HG03342 (cell line): ENCODE measurements at regions not wholly inside any gene's neighbourhood (a gene's known extent, or its start where the extent isn't known, plus 50 kb on each side); places are given as distances from the start of the nearest gene placed in this dataset.

Source experiments
- ATAC-seq: cut with Tn5 transposase; IDR thresholded peaks from one replicate; pipeline ENCODE4 v1.9.1; 2021; ENCODE audit warnings: mild to moderate bottlenecking, moderate library complexity; ENCODE audit not compliant: unreplicated experiment

DNA sequence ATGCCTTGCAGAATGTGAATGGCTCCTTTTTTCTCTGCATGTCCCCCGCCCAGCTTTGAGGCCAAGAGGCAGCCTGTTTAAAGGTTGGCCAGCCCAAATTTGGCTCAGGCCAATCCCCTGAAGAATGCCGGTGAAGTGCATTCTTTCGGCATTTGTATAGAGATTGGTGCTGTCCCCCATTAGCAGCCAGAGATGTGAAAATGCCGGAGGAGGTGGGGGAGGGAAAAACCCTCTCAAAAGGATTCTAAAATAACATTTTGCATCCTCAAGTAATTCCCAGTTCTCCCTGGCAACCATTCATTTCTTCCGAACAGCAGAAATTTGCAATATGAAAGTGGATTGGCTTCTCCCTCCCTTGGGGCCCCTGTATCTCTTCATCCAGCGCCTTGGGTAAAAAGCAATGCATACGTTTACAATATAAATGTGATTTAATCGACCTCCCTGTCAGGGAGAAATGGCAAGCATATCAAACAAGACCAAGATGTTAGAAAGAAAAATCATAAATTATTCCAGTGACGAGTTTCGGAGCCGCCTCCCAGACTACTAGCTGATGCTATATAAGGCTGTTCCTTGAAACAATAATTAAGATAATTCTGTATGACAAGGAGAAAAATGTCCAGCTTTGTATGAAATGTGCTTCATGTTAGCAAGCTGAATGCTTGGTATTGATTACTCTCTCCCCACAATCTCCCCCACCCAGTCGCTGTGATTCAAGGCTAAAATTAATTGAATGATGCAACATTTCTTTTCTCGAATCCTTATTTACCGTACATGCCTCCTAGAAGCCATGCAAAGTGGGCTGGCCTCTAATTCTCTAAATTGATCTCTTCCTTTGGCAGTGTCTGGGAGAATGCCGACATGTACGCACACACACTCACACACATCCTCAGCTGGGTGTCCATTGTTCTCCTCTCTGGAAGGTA lies 323.7 kb downstream of the RPS24 start:
- no peak for ATAC-seq

GRCh38 chr10:78358351-78358750 lies 324.7 kb downstream of the RPS24 start:
- no peak for ATAC-seq

DNA sequence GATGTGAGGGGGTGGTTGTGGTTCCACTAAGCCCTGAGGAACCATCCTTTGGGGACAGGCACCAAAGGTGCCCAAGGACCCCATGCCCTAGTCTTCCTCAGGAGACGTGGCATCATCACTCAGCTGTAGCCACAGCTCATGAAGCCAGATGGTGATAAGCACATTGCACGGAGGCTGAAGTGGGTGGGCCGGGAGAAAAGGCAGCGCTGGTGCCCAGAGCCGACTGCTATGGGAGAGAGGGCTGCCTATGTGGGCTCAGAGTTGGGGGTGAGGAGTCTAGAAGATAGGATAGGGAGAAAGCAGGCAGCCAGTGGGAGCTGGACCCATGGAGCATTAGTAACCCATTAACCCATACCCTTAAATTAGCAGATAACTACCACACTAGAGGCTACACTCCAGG lies 325.3 kb downstream of the RPS24 start:
- no peak for ATAC-seq

- ATAC-seq = no peak
These were observed 326.0 kb downstream of the RPS24 start for GRCh38 chr10:78359640-78360091.

- ATAC-seq = no peak
These were observed 326.6 kb downstream of the RPS24 start for GRCh38 chr10:78360284-78360683.

DNA sequence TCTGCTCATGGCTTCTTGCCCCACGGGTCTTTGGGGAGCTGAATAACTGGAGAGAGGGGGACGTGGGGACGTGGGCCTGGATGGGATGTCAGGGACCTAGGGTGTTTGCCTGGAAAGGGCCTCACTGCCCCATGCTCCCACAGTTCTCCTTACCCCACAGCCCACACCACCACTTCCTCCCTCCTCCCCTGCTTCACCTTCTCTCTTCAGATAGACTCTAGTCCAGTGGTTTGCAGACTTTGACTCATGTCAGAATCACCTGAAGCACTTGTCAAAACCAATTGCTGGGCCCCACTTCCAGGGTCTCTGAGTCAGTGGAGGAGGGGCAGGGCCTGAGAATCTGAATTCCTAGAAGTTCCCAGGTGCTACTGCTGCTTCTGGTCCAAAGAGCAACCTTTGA lies 327.4 kb downstream of the RPS24 start:
- no peak for ATAC-seq

DNA sequence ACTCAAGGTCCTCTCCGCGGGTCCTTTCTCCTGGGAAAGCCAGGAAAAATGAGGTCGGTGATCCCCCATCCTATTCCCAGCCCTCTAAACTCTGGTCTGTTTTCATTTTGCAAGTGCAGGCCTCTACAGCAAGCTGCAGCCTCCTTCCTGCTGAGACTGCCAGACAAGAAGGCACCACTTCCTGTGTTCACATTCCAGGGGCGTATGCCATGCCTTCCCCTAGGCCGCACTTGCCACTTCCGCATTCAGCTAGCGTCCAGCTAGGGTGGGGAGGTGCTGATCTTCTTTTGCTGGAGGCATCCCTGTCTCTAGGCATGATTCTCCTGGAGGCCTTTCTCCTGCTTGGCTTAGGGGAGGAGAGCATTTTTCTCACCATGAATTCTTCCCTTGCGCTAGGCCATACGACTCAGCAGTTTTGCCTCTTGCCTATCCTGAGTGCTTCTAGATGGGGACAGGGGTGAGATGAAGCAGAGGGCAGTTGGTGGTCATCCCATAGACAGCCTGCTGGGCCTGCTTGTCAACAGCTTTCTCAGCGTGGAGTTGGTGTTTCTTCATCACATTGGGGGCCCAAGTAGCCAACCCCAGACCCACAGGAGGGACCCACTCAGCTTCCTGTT lies 328.9 kb downstream of the RPS24 start:
- no peak for ATAC-seq

GRCh38 chr10:78363190-78363589 lies 329.5 kb downstream of the RPS24 start:
- no peak for ATAC-seq

GRCh38 chr10:78365694-78366093 lies 332.0 kb downstream of the RPS24 start:
- no peak for ATAC-seq

- no peak for ATAC-seq
These were observed 333.2 kb downstream of the RPS24 start for GRCh38 chr10:78366663-78367411.

DNA sequence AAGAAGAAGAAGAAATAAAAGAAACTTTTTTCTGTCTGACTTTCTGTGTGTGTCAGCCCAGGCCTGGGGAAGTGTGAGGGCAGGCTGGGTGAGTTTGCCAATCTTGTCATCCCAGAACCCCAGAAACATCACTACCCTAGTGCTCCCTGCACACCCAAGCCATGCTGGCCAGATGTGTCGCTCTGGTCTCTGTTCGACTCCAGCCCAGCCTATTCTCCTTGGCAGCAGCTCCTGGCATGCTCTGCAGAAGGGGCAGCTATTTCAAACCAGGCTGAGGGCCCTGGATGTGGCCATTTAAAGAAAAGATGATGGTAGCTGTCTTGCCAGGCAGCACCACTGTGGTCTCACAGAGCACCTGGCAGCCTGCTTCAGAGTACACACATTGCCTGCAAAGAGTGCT lies 334.1 kb downstream of the RPS24 start:
- ATAC-seq = no peak

DNA sequence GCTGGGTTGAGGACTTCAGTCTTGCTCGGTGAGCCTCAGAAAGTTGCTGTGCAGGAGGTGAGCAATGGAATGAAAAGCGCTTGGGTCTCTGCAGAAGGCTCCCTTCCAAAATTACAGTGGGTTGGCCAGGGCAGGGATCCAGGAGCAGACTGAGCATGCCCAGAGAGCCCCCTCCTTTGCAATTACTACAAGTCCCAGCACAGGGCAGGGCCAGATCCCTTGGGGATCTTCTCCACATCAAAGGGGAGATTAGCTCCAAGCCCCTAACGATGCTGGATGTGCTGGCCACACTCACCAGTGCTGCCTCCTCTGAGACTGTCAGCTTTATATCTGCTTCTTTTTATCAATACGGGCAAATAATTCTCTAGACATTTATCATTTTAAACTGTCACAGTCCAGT lies 337.5 kb downstream of the RPS24 start:
- ATAC-seq = no peak

- ATAC-seq = no peak
These were observed 339.1 kb downstream of the RPS24 start for GRCh38 chr10:78372806-78373205.

GRCh38 chr10:78374331-78375028 lies 340.8 kb downstream of the RPS24 start:
- ATAC-seq = no peak

DNA sequence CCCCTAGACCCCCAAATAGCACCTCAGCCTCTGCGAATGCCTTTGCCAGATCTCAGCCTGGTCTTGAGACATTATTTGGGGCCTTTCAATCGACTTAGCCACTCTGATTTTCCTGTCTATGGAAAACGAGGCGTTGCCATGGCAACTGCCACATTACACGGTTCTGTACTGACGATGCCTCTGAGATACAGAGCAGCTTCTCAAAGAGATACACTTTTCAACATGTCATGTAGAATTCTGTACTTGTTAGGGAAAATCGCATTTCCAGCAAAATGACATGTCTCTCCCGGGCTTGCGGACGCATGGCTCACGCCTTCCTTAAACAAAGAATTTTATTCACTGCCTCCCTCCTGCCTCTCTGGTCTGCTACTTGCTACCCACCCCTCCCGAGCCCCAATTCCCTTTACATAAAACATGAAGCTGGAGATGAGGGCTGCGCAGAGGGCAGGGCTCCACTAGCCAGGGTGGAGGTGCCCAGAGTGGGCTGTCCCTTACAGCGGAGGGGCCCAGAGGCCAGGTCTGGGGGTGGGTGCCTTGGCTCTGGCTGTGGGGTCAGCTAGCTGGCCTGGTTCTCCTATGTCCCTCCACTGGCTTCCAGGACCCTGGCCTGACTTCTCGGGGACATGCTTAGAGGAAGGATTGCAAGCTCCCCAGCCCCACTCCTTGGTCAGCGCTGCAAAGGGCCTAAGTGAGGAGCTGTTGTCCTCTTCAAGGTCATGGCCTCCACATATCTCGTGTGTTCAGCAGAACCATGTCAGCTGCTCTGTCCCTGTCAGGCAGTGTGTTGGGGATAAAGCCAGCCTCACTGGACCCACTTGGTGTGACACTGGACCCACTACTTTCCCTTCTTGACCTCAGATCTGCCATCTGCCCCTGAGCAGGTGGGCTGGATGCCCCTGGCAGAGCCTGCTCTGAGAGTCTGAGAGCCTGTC lies 342.5 kb downstream of the RPS24 start:
- ATAC-seq = no peak

DNA sequence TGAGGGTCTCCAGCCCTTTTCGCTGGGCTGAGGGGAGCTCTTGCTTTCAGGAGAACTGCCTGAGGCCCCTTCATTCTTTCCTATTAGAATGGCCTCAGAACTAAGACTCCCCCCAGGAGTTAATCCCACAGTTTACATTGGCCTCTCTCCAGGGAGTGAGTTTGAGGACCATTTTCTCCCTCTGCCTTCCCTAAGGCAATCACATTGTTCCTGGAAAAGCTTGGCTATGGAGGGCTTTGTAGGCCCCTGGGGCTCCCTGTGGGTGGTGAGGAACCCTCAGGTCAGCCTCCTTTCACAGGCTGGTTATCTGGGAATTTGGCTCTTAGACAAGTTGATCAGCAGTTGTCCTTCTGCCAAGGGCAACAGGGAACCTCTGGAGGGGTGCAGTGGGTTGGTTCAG lies 343.7 kb downstream of the RPS24 start:
- ATAC-seq = no peak

- ATAC-seq = no peak
These were observed 344.5 kb downstream of the RPS24 start for GRCh38 chr10:78378192-78378591.

- ATAC-seq = no peak
These were observed 347.4 kb downstream of the RPS24 start for GRCh38 chr10:78381107-78381506.

DNA sequence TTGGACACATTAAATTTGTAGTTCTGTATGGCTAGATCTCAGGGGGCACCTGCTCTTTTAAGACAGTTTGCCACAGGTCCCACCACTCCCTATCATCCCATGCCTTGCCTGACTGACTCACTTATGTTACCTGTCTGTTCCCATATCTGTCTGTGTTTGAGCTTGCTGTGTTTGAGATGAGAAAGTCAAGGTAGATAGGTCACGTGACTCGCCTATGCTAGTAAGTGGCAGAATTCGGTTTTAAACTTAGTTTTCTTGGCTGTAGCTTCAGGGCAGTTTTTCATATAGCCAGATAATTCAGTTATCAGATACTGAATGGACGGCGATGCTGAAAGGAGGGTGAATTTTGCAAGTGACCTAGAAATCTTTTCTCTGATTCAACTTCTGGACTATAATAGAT lies 348.4 kb downstream of the RPS24 start:
- ATAC-seq = no peak

GRCh38 chr10:78382772-78383171 lies 349.1 kb downstream of the RPS24 start:
- ATAC-seq = no peak
